RWPE2 (cell line): ENCODE measurements at regions not wholly inside any gene's neighbourhood (a gene's known extent, or its start where the extent isn't known, plus 50 kb on each side); places are given as distances from the start of the nearest gene placed in this dataset.

Source experiments
- ATAC-seq: fragments of 200-7000 bp; cut with Tn5 transposase; 3 replicates; pipeline ENCODE4 v1.9.1; 2021; ENCODE audit warnings: low read depth
- DNase-seq: peaks from one replicate; pipeline ENCODE4 v3.0.0-alpha.2; 2020; ENCODE audit warnings: low spot score
- H3K27ac ChIP-seq: fragments of 450-650 bp; 2 replicates; pipeline ENCODE4 v1.5.1; 2017; ENCODE audit warnings: mild to moderate bottlenecking; ENCODE audit not compliant: poor library complexity, severe bottlenecking
- H3K27me3 ChIP-seq: fragments of 250-450 bp; sonication (Bioruptor Pico); 2 replicates; pipeline ENCODE4 v1.5.1; 2021; ENCODE audit warnings: mild to moderate bottlenecking, moderate library complexity; ENCODE audit not compliant: insufficient read depth, poor library complexity, severe bottlenecking
- H3K36me3 ChIP-seq: fragments of 250-450 bp; sonication (Bioruptor Pico); 2 replicates; pipeline ENCODE4 v1.5.1; 2020; ENCODE audit warnings: low read depth, mild to moderate bottlenecking, moderate library complexity
- H3K4me1 ChIP-seq: fragments of 250-450 bp; sonication (Bioruptor Pico); 2 replicates; pipeline ENCODE4 v1.5.1; 2021; ENCODE audit warnings: mild to moderate bottlenecking, moderate library complexity; ENCODE audit not compliant: insufficient read depth, poor library complexity, severe bottlenecking
- H3K4me3 ChIP-seq: fragments of 250-450 bp; sonication (Bioruptor Pico); 2 replicates; pipeline ENCODE4 v1.5.1; 2021; ENCODE audit warnings: mild to moderate bottlenecking, moderate library complexity; ENCODE audit not compliant: severe bottlenecking
- H3K9me3 ChIP-seq: fragments of 250-450 bp; sonication (Bioruptor Pico); 2 replicates; pipeline ENCODE4 v1.5.1; 2021; ENCODE audit warnings: mild to moderate bottlenecking, moderate library complexity; ENCODE audit not compliant: severe bottlenecking
- TF ChIP-seq, protein P1 (sequence below): fragments of 450-650 bp; IDR thresholded peaks from one replicate; pipeline ENCODE4 v1.5.1; 2017; ENCODE audit warnings: mild to moderate bottlenecking, moderate library complexity; ENCODE audit not compliant: poor library complexity, severe bottlenecking

DNA sequence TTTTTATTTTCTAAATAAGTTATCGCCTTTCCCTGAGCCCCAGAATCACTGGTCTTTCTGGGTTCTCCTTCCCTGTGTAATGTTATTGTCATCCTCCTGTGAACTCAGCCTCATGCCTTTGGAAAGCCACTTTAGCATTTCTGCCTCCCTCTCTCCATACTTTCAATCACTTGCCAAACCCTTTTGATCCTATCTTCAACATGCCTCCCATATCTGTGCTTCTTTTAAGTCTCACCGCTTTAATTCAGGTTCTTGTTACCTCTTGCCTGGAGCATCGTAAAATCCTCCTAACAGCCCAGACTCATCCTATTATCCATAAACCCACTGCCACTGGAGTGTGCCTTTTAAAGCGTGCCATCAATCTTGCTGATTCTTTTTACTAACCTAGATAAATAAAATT lies 321.8 kb downstream of the BMP4 start:
- ATAC-seq: no peak
- H3K36me3 ChIP-seq: no peaks in the 10 kb centered on the region
- H3K27me3 ChIP-seq: peaks cover 11% of the 10 kb centered on the region
- H3K4me1 ChIP-seq: no peaks in the 10 kb centered on the region
- no peak overlapping the region for H3K4me3 ChIP-seq
- no peaks in the 10 kb centered on the region for H3K9me3 ChIP-seq
- TF ChIP-seq, protein P1, sequence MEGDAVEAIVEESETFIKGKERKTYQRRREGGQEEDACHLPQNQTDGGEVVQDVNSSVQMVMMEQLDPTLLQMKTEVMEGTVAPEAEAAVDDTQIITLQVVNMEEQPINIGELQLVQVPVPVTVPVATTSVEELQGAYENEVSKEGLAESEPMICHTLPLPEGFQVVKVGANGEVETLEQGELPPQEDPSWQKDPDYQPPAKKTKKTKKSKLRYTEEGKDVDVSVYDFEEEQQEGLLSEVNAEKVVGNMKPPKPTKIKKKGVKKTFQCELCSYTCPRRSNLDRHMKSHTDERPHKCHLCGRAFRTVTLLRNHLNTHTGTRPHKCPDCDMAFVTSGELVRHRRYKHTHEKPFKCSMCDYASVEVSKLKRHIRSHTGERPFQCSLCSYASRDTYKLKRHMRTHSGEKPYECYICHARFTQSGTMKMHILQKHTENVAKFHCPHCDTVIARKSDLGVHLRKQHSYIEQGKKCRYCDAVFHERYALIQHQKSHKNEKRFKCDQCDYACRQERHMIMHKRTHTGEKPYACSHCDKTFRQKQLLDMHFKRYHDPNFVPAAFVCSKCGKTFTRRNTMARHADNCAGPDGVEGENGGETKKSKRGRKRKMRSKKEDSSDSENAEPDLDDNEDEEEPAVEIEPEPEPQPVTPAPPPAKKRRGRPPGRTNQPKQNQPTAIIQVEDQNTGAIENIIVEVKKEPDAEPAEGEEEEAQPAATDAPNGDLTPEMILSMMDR: no peak
- no peak for DNase-seq
- H3K27ac ChIP-seq: no peak overlapping the region

DNA sequence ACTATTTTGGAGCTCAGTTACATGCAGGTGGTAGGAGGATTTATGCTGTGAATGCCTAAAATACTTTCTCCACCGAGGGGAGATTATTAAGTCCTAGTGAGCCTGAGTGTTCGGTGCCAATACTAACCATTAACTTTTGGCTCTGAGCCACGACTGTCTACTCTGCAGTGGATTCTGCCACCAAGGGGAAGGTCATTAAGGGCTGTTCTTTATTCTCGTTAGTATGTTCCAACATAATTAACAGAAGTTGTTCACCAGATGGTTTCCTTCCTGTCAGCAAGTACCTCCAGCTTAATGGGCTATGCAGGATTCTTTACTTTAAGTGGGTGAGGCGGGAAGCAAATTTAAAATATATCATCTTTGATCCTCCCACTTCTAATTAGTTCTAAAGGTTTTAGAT lies 326.3 kb downstream of the BMP4 start:
- TF ChIP-seq, protein P1: no peak
- H3K27ac ChIP-seq: no peak overlapping the region
- DNase-seq (no peak), ATAC-seq (no peak)
- no peak overlapping the region for H3K4me3 ChIP-seq
- H3K27me3 ChIP-seq: peaks cover 34% of the 10 kb centered on the region
- no peaks in the 10 kb centered on the region for H3K9me3 ChIP-seq
- no peaks in the 10 kb centered on the region for H3K4me1 ChIP-seq
- no peaks in the 10 kb centered on the region for H3K36me3 ChIP-seq

DNA sequence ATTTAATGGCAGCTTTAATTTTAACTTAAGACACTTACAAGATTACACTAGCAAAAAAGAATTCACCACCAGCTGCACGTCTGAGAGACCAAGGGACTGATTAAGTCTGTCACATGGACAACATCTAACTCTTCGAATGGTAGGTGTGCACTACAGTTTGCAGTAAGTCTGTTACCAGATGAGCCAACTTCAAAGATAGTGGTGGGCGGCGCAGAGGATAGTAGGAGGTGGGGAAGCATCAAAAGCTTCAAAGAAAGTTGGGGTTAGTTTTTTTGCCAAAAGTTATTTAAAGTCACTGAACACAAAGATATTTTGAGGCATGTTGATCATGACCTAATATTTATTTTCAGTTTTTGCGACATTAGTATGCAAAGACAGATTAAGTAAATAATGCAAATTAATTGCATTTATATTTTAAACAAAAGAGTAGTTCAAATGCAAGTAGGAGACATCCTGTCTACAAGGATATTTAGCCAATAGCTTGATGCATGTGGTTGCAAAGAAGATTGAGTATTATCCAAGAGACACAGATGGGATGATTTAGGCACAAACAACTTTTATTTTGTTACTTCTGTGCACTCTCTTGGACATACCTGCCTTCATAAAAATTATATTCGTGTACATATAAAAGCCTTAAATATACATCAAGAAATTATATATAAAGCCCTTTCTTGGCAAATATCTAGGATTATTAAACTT lies 327.7 kb downstream of the BMP4 start:
- TF ChIP-seq, protein P1: no peak
- ATAC-seq: no peak

DNA sequence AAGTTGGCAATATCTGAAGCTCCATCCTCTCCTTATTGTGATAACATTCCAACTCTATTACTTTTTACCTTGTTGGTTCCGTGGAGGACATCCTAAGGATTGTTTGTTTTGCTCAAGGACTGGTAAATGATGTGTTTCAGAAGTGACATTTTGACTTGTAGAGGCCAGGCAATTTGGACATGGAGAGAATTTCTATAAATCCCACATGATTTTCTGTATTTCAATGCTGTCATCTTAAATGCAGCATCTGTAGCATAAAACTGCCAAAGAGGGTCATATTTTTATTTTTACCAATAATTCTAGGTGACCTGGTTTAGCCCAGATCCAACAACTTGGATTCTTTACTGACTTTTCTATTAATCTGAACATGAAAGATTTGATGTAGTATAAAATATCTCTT lies 328.4 kb downstream of the BMP4 start:
- DNase-seq: no peak
- TF ChIP-seq, protein P1: no peak
- Histone ChIP-seq H3K27me3 (peaks cover 37% of the 10 kb centered on the region), H3K9me3 (no peaks in the 10 kb centered on the region), H3K27ac (no peak overlapping the region), H3K4me3 (no peak overlapping the region), H3K4me1 (no peaks in the 10 kb centered on the region), H3K36me3 (no peaks in the 10 kb centered on the region)
- ATAC-seq: no peak

More for the DNA sequence above, 327.7 kb downstream of the BMP4 start:
- Histone ChIP-seq H3K27ac (no peak overlapping the region), H3K4me1 (no peaks in the 10 kb centered on the region), H3K36me3 (no peaks in the 10 kb centered on the region), H3K27me3 (peaks cover 37% of the 10 kb centered on the region), H3K9me3 (no peaks in the 10 kb centered on the region), H3K4me3 (no peak overlapping the region)
- no peak for DNase-seq

DNA sequence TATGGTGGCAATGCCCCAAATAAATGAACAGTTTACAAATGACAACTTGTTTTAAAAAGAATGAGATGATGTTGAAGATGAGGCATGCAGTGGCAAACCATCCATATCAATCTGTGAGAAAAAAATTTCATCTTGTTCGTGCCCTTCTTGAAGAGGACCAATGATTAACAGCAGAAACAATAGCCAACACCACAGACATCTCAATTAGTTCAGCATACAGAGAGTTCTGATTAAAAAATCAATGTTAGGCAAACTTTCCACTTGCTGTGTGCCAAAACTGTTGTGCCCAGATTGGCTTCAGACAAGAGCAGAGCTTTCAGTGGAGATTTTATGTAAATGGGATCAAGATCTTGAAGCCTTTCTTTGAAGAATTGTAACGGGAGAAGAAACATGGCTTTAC lies 329.9 kb downstream of the BMP4 start:
- TF ChIP-seq, protein P1: no peak
- H3K27me3 ChIP-seq: peaks cover 39% of the 10 kb centered on the region
- ATAC-seq: no peak
- H3K4me1 ChIP-seq: no peaks in the 10 kb centered on the region
- H3K27ac ChIP-seq: no peak overlapping the region
- H3K4me3 ChIP-seq: no peak overlapping the region
- no peak for DNase-seq
- no peaks in the 10 kb centered on the region for H3K9me3 ChIP-seq
- no peaks in the 10 kb centered on the region for H3K36me3 ChIP-seq
